ENCODE measurements at regions not wholly inside any gene's neighbourhood (a gene's known extent, or its start where the extent isn't known, plus 50 kb on each side); places are given as distances from the start of the nearest gene placed in this dataset.

- H3K4me3 ChIP-seq (ENCODE audit: low read depth, low read length): no peak overlapping the region
- no peak for TF ChIP-seq CTCF (conservative IDR thresholded peaks at IDR 0.05; ENCODE audit: low read depth, low read length)
- no peak for DNase-seq (ENCODE audit: low read depth)
Observed at GRCh38 chr4:147366164-147366563, 114.7 kb upstream of the EDNRA start.

GRCh38 chr4:147367891-147368290 is 113.0 kb upstream of the EDNRA start:
- DNase-seq (ENCODE audit: low read depth): no peak
- TF ChIP-seq CTCF (conservative IDR thresholded peaks at IDR 0.05; ENCODE audit: low read depth, low read length): no peak
- no peak overlapping the region for H3K4me3 ChIP-seq (ENCODE audit: low read depth, low read length)

- H3K4me3 ChIP-seq (ENCODE audit: low read depth, low read length): no peak overlapping the region
- no peak for TF ChIP-seq CTCF (conservative IDR thresholded peaks at IDR 0.05; ENCODE audit: low read depth, low read length)
- no peak for DNase-seq (ENCODE audit: low read depth)
Observed at GRCh38 chr4:147368948-147369347, 111.9 kb upstream of the EDNRA start.

GRCh38 chr4:147370473-147370872 is 110.4 kb upstream of the EDNRA start:
- no peak for TF ChIP-seq CTCF (conservative IDR thresholded peaks at IDR 0.05; ENCODE audit: low read depth, low read length)
- no peak for DNase-seq (ENCODE audit: low read depth)

GRCh38 chr4:147370881-147371280 is 110.0 kb upstream of the EDNRA start:
- H3K4me3 ChIP-seq (ENCODE audit: low read depth, low read length): no peak overlapping the region
- TF ChIP-seq CTCF (conservative IDR thresholded peaks at IDR 0.05; ENCODE audit: low read depth, low read length): no peak
- no peak for DNase-seq (ENCODE audit: low read depth)

More at GRCh38 chr4:147370473-147370872, 110.4 kb upstream of the EDNRA start:
- no peak overlapping the region for H3K4me3 ChIP-seq (ENCODE audit: low read depth, low read length)

- DNase-seq (ENCODE audit: low read depth): peak; percentile 75
- H3K4me3 ChIP-seq (ENCODE audit: low read depth, low read length): no peak overlapping the region
- TF ChIP-seq CTCF (conservative IDR thresholded peaks at IDR 0.05; ENCODE audit: low read depth, low read length): no peak
Observed at GRCh38 chr4:147371661-147372060, 109.2 kb upstream of the EDNRA start.

- no peak for DNase-seq (ENCODE audit: low read depth)
- peak; percentile 36 for TF ChIP-seq CTCF (conservative IDR thresholded peaks at IDR 0.05; ENCODE audit: low read depth, low read length)
- no peak overlapping the region for H3K4me3 ChIP-seq (ENCODE audit: low read depth, low read length)
Observed at GRCh38 chr4:147378780-147379179, 102.1 kb upstream of the EDNRA start.
